ENCODE measurements at regions not wholly inside any gene's neighbourhood (a gene's known extent, or its start where the extent isn't known, plus 50 kb on each side); places are given as distances from the start of the nearest gene placed in this dataset.
"Not testable (repeated sequence)": the region's sequence is repeated elsewhere in the genome, so short reads cannot be mapped to it uniquely, and the experiment has no call there.

- H3K27me3 ChIP-seq; H3K4me3 ChIP-seq; DNase-seq; H3K4me1 ChIP-seq; H3K36me3 ChIP-seq; ATAC-seq; H3K27ac ChIP-seq; intact Hi-C loops (cut with DNase I); H3K9me3 ChIP-seq: not testable (repeated sequence)
- no CpG with 5 or more reads among the region's 9 CpGs for WGBS, 4 donors
Observed at GRCh38 chrY:18689890-18690593, 83.5 kb downstream of the HSFY2 start.

- ATAC-seq; intact Hi-C loops (cut with DNase I): not testable (repeated sequence)
Observed at GRCh38 chrY:18696788-18697187, 76.7 kb downstream of the HSFY2 start.

DNA sequence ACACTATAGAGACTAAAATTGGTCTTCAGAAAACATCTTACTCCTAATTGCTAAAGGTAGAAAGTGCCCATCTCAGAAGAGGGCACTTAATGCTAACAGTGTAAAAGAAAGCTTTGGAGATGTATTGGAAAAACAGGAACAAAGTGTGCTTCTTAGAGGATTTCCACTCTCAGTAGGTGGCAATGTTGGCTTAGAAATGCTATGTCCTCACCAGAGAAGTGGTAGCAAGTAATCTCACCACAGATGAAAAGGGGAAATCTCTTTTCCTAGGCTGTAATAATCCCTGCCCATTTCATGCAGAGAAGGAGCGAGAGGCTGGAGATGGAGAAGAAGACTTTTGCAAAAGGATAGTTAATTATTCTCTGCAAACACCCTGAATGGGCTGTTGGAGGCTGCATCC, 69.3 kb downstream of the HSFY2 start:
- no CpG with 5 or more reads among the region's 1 CpG for WGBS, 4 donors
- DNase-seq; H3K36me3 ChIP-seq; H3K4me1 ChIP-seq; H3K27ac ChIP-seq; H3K27me3 ChIP-seq; ATAC-seq; H3K9me3 ChIP-seq; H3K4me3 ChIP-seq; intact Hi-C loops (cut with DNase I): not testable (repeated sequence)

More at GRCh38 chrY:18696788-18697187, 76.7 kb downstream of the HSFY2 start:
- H3K27me3 ChIP-seq, H3K9me3 ChIP-seq, H3K36me3 ChIP-seq, H3K4me3 ChIP-seq, H3K27ac ChIP-seq, DNase-seq, H3K4me1 ChIP-seq: not testable (repeated sequence)

GRCh38 chrY:18711785-18712184, 61.8 kb downstream of the HSFY2 start:
- H3K9me3 ChIP-seq; H3K27me3 ChIP-seq; ATAC-seq; H3K4me1 ChIP-seq; H3K4me3 ChIP-seq; H3K36me3 ChIP-seq; intact Hi-C loops (cut with DNase I); DNase-seq; H3K27ac ChIP-seq: not testable (repeated sequence)
- no CpG with 5 or more reads among the region's 5 CpGs for WGBS, 4 donors

GRCh38 chrY:18713760-18714159, 59.8 kb downstream of the HSFY2 start:
- DNase-seq; H3K27me3 ChIP-seq; H3K4me3 ChIP-seq; H3K36me3 ChIP-seq; H3K27ac ChIP-seq; intact Hi-C loops (cut with DNase I); ATAC-seq; H3K4me1 ChIP-seq; H3K9me3 ChIP-seq: not testable (repeated sequence)
- no CpG with 5 or more reads among the region's 5 CpGs for WGBS, 4 donors

DNA sequence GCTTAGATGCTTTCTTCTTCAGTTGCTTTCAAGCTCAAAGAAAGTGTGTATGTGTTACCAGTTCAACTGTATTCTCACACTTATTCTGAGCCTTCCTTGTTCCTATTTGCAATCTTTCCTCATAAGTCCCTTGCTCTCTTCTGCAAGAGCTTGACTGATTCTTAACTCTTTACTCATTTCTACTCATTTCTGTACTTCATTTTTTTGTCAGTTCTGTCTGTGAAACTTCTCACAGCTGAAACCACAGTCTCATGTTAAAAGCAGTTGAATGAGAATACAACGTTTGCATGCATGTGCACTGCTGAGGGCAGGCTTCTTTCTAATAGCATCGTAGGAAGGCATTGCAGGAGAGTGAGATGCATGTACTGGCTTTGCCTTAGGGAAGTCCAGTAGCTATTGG, 54.8 kb downstream of the HSFY2 start:
- H3K27me3 ChIP-seq; H3K9me3 ChIP-seq; H3K27ac ChIP-seq; H3K4me3 ChIP-seq; H3K36me3 ChIP-seq; ATAC-seq; DNase-seq; intact Hi-C loops (cut with DNase I); H3K4me1 ChIP-seq: not testable (repeated sequence)
- WGBS, 4 donors = no CpG with 5 or more reads among the region's 2 CpGs

- no CpG with 5 or more reads among the region's 5 CpGs for WGBS, 4 donors
- not testable (repeated sequence) for ATAC-seq
Observed at GRCh38 chrY:18720395-18720794, 53.1 kb downstream of the HSFY2 start.

More at GRCh38 chrY:18720395-18720794, 53.1 kb downstream of the HSFY2 start:
- intact Hi-C loops (cut with DNase I); H3K9me3 ChIP-seq; H3K27ac ChIP-seq; H3K4me3 ChIP-seq; H3K36me3 ChIP-seq; H3K4me1 ChIP-seq; H3K27me3 ChIP-seq; DNase-seq: not testable (repeated sequence)
